Effector memory CD8-positive, alpha-beta T cell (primary cell): ENCODE measurements at regions not wholly inside any gene's neighbourhood (a gene's known extent, or its start where the extent isn't known, plus 50 kb on each side); places are given as distances from the start of the nearest gene placed in this dataset.

ENCODE experiments used
- ATAC-seq: fragments of 150-1000 bp; cut with Tn5 transposase; replicated peaks from 2 replicates; pipeline ENCODE4 v1.10.0; 2021; ENCODE audit warnings: mild to moderate bottlenecking, moderate library complexity
- DNase-seq, 3 experiments: peaks; one replicate each; pipeline ENCODE4 v3.0.0; 2021
- H3K27ac Mint-ChIP-seq, 2 donors: one replicate each; pipeline ENCODE4 v1.8.0; 2022; ENCODE audit warnings: mild to moderate bottlenecking in 2 of 2, mixed read lengths in 2 of 2, moderate library complexity in 2 of 2
- H3K27me3 Mint-ChIP-seq, 2 donors: one replicate each; pipeline ENCODE4 v1.8.0; 2022; ENCODE audit warnings: mixed read lengths in 2 of 2
- H3K36me3 Mint-ChIP-seq: one replicate; pipeline ENCODE4 v1.8.0; 2022; ENCODE audit warnings: mild to moderate bottlenecking, moderate library complexity, mixed read lengths; ENCODE audit not compliant: insufficient read depth
- H3K4me1 Mint-ChIP-seq, 2 donors: one replicate each; pipeline ENCODE4 v1.8.0; 2022; ENCODE audit warnings: low read depth in 2 of 2, mixed read lengths in 2 of 2
- H3K4me3 Mint-ChIP-seq, 2 donors: one replicate each; pipeline ENCODE4 v1.8.0; 2022; ENCODE audit warnings: mild to moderate bottlenecking in 2 of 2, mixed read lengths in 2 of 2, moderate library complexity in 2 of 2
- H3K9me3 Mint-ChIP-seq, 2 donors: one replicate each; pipeline ENCODE4 v1.8.0; 2022; ENCODE audit warnings: mixed read lengths in 2 of 2

- H3K4me3 Mint-ChIP-seq = no peak overlapping the region
- H3K27me3 Mint-ChIP-seq = no peaks in the 10 kb centered on the region
- DNase-seq = no peak
- H3K27ac Mint-ChIP-seq = no peak overlapping the region
- no peak for ATAC-seq
- H3K36me3 Mint-ChIP-seq = peaks cover 6% of the 10 kb centered on the region
- H3K9me3 Mint-ChIP-seq = no peaks in the 10 kb centered on the region
- no peaks in the 10 kb centered on the region for H3K4me1 Mint-ChIP-seq
Measured at GRCh38 chrX:7263330-7263729, 115.4 kb upstream of the PUDP start.

- H3K4me3 Mint-ChIP-seq = no peak overlapping the region
- no peak for DNase-seq
- H3K36me3 Mint-ChIP-seq = peaks cover 6% of the 10 kb centered on the region
- H3K9me3 Mint-ChIP-seq = no peaks in the 10 kb centered on the region
- no peaks in the 10 kb centered on the region for H3K27me3 Mint-ChIP-seq
- ATAC-seq = no peak
- no peak overlapping the region for H3K27ac Mint-ChIP-seq
- no peaks in the 10 kb centered on the region for H3K4me1 Mint-ChIP-seq
Measured at GRCh38 chrX:7262551-7262950, 114.6 kb upstream of the PUDP start.

GRCh38 chrX:7261672-7262332 is 113.8 kb upstream of the PUDP start:
- Mint-ChIP-seq H3K36me3 (peaks cover 6% of the 10 kb centered on the region), H3K9me3 (no peaks in the 10 kb centered on the region), H3K4me1 (no peaks in the 10 kb centered on the region), H3K27ac (no peak overlapping the region), H3K4me3 (no peak overlapping the region), H3K27me3 (no peaks in the 10 kb centered on the region)
- ATAC-seq (no peak), DNase-seq (no peak)

- no peaks in the 10 kb centered on the region for H3K36me3 Mint-ChIP-seq
- ATAC-seq = no peak
- H3K4me1 Mint-ChIP-seq = no peaks in the 10 kb centered on the region
- H3K9me3 Mint-ChIP-seq = no peaks in the 10 kb centered on the region
- no peak overlapping the region for H3K4me3 Mint-ChIP-seq
- no peak for DNase-seq
- no peak overlapping the region for H3K27ac Mint-ChIP-seq
- H3K27me3 Mint-ChIP-seq = no peaks in the 10 kb centered on the region
Measured at GRCh38 chrX:7254144-7254543, 106.2 kb upstream of the PUDP start.

DNA sequence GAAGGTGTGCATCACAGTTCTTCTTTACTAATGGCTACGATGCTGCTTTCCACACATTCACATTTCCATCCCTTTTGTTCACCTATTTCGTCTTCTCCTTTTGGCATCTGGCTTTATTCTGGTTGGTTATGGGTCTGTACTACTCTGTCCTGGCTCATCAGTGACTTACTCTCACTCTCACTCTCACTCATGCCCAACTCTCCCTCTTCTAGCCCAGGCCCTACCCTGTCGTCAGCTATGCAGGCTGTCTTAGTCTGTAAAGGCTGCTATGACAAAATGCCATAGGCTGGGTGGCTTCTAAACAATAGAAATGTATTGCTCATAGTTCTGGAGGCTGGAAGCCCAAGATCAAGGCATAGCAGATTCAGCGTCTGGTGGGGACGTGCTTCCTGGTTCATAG is 105.6 kb upstream of the PUDP start:
- Mint-ChIP-seq H3K4me1 (no peaks in the 10 kb centered on the region), H3K9me3 (no peaks in the 10 kb centered on the region), H3K36me3 (no peaks in the 10 kb centered on the region), H3K27me3 (no peaks in the 10 kb centered on the region), H3K4me3 (no peak overlapping the region), H3K27ac (no peak overlapping the region)
- no peak for DNase-seq
- ATAC-seq = no peak

DNA sequence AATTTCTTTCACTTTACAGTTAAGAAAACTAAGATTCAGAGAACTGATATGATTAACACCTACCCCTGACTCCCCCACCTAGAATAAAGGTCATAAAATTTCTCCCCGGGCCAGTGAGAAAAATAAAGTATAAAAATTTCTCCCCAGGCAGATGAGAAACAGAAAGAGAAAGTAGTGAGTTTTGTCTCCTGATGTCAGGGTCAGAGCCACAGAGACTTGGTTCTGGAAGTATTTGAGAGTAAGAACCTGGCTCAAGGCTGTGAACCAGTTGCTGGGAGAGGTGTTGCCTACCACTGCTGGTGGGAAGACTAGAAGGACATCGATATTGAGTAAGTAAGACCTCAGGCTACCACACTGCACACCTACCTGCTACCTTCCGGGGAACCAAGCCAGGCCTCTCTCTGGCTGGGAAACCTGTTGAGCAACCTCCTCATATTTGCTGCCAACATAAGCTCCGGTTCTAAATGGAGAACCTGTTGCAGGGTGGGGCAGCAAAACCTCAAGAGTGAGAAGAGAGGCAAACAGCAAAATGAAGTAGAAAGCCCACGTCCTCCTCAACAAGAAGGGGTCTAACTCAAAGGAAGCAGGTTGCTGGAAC is 104.2 kb upstream of the PUDP start:
- Mint-ChIP-seq H3K4me1 (no peaks in the 10 kb centered on the region), H3K36me3 (no peaks in the 10 kb centered on the region), H3K27me3 (no peaks in the 10 kb centered on the region), H3K9me3 (no peaks in the 10 kb centered on the region), H3K27ac (no peak overlapping the region), H3K4me3 (no peak overlapping the region)
- DNase-seq = no peak
- no peak for ATAC-seq

DNA sequence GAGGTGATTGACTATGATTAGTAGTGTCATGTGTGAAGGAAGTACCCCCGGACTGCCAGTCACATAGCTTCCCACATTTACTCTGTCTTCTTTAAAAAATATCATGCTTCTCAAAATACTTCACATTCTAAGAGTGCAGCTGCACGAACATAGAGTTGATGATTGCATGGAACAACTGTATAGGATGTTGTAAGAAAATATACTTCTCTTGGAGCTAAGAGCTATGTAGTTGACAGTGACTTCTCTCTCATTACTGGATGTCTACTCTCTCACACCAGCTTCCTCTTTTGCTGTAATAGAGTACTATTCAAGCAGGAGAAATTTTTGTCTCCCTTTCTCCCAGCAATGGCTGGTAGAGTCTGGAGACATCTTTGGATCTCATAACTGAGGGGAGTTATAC is 99.4 kb upstream of the PUDP start:
- H3K4me3 Mint-ChIP-seq = no peak overlapping the region
- no peak overlapping the region for H3K27ac Mint-ChIP-seq
- no peaks in the 10 kb centered on the region for H3K9me3 Mint-ChIP-seq
- H3K4me1 Mint-ChIP-seq = no peaks in the 10 kb centered on the region
- no peaks in the 10 kb centered on the region for H3K36me3 Mint-ChIP-seq
- ATAC-seq (no peak), DNase-seq (no peak)
- no peaks in the 10 kb centered on the region for H3K27me3 Mint-ChIP-seq

DNA sequence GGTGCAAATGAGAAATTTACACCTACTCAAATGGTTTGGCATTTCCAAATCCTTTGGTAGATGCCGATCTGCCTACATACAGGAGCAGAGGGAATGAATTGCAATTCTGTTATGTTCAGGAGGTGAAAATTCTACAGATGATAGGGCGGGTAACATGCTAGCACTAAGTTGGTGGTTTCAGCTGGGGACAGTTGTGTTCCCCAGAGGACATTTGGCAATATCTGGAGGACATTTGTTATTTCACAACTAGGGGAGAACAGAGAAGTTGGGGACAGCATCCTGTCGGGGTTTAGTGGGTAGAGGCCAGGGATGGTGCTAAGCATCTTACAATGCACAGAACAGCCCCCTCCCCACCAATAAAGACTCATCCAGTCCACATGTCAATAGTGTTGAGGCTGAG is 96.5 kb upstream of the PUDP start:
- no peaks in the 10 kb centered on the region for H3K27me3 Mint-ChIP-seq
- ATAC-seq (no peak), DNase-seq (no peak)
- no peak overlapping the region for H3K27ac Mint-ChIP-seq
- no peaks in the 10 kb centered on the region for H3K36me3 Mint-ChIP-seq
- H3K4me1 Mint-ChIP-seq = no peaks in the 10 kb centered on the region
- H3K9me3 Mint-ChIP-seq = no peaks in the 10 kb centered on the region
- H3K4me3 Mint-ChIP-seq = no peak overlapping the region

DNA sequence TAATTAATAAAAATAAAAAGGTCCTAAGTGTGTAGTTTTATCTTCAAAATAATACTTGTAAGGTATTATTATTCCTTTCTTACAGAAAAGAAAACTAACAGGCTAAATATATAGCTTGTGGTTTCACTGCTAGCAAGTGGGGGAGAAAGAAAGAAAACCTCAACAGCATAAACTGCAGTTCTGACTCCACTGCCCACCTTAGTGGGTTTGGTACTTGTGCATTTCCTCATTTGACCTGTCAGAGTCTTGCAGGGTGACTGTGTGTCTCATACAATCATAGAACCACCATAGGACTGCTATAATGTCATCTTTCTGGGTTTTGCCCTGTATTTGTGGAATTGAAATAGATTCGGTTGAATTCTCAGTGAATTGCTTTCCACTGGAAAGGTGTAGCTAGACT is 94.7 kb upstream of the PUDP start:
- H3K4me3 Mint-ChIP-seq = no peak overlapping the region
- no peaks in the 10 kb centered on the region for H3K27me3 Mint-ChIP-seq
- H3K9me3 Mint-ChIP-seq = no peaks in the 10 kb centered on the region
- DNase-seq (no peak), ATAC-seq (no peak)
- H3K27ac Mint-ChIP-seq = no peak overlapping the region
- H3K4me1 Mint-ChIP-seq = no peaks in the 10 kb centered on the region
- no peaks in the 10 kb centered on the region for H3K36me3 Mint-ChIP-seq

GRCh38 chrX:7240929-7241328 is 93.0 kb upstream of the PUDP start:
- Mint-ChIP-seq H3K27me3 (no peaks in the 10 kb centered on the region), H3K9me3 (no peaks in the 10 kb centered on the region), H3K4me3 (no peak overlapping the region), H3K4me1 (no peaks in the 10 kb centered on the region), H3K36me3 (no peaks in the 10 kb centered on the region), H3K27ac (no peak overlapping the region)
- DNase-seq (no peak), ATAC-seq (no peak)

DNA sequence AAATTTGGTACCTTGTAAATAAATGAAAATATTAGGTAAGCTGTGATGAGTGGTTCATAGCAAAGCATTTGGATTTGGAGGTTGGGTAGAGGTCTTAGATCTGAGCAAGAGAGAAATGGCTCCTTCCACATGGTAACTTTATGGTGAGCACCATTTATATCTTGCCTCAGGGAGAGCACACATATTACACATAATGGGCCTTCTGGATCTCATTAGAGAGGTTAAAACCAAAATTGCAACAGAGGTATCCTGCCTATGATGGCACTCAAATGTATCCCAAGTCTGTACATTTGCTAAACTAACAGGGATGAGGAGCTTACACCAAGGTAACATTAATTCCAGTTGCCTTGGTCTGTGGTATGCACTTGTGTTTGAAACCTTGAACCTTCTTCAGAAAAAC is 87.1 kb upstream of the PUDP start:
- Mint-ChIP-seq H3K9me3 (no peaks in the 10 kb centered on the region), H3K4me1 (no peaks in the 10 kb centered on the region), H3K27ac (no peak overlapping the region), H3K36me3 (no peaks in the 10 kb centered on the region), H3K27me3 (no peaks in the 10 kb centered on the region), H3K4me3 (no peak overlapping the region)
- ATAC-seq (no peak), DNase-seq (no peak)

DNA sequence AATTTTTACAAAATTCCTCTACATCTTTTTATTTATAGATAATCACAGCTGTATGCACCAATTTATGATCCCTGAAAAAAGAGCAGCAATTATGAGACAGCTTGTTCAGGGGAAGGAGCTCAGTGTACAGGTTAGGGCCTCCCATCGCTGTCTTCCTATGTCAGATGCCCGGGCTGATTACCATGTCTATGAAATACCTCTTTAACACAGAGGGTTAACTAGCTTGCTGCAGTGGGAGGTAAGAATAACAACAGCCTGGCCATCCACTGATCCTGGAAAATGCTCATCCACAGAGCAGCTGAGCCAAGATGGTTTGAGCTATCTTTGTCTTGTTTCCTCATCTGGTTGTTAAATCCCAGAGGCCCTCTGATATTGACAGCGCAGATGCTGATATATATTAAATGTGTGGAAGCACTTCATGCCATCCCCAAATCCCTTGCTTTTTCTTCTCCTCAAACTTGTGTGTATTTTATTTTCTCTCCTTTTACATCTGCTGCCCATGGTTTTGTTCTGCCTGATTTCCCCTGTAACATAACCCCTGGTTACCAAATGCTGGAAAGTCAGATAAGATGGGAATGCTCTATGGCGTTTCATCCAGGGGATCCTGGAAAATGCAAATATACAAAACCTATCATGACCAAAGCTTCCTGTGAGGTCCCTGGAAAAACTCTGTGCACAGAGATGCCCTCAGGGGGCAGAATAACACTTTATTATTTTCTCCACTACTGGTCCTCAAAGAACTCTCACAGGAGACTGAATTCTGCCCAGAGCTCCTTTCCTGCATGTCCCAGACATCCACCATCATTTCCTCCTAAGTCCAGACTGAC is 85.8 kb upstream of the PUDP start:
- ATAC-seq = no peak
- Mint-ChIP-seq H3K4me3 (no peak overlapping the region), H3K36me3 (no peaks in the 10 kb centered on the region), H3K27ac (no peak overlapping the region), H3K9me3 (no peaks in the 10 kb centered on the region), H3K27me3 (no peaks in the 10 kb centered on the region), H3K4me1 (no peaks in the 10 kb centered on the region)
- no peak for DNase-seq

- Mint-ChIP-seq H3K36me3 (no peaks in the 10 kb centered on the region), H3K4me3 (no peak overlapping the region), H3K4me1 (peaks cover 0 to 1% of the 10 kb centered on the region in 2 donors), H3K27me3 (no peaks in the 10 kb centered on the region), H3K9me3 (no peaks in the 10 kb centered on the region), H3K27ac (no peak overlapping the region)
- DNase-seq (no peak), ATAC-seq (no peak)
Measured at GRCh38 chrX:7228226-7228625, 80.3 kb upstream of the PUDP start.

DNA sequence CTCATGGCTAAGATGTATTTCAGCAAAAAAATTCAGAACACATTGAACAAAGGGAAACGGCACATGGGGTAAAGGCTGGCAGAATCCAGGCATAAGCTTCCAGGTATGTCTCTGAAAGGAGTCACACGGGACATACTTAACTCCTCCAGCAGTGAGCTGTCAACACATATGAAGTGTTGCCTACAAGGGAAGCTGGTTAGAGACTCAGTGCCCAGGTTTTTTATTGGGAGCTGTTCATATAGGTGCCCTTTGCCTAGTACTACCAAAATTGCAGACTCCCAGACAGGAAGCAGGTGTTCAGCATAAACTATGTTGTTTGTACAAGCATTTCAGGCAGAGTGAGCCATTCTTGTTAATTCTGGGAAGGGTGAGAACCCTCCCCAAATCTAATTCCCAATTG is 77.4 kb upstream of the PUDP start:
- peaks cover 0 to 1% of the 10 kb centered on the region in 2 donors for H3K4me1 Mint-ChIP-seq
- H3K9me3 Mint-ChIP-seq = no peaks in the 10 kb centered on the region
- H3K4me3 Mint-ChIP-seq = no peak overlapping the region
- no peak for DNase-seq
- no peak overlapping the region for H3K27ac Mint-ChIP-seq
- no peaks in the 10 kb centered on the region for H3K27me3 Mint-ChIP-seq
- ATAC-seq = no peak
- H3K36me3 Mint-ChIP-seq = no peaks in the 10 kb centered on the region
